Urinary bladder (tissue), 3 donors: ENCODE measurements at regions not wholly inside any gene's neighbourhood (a gene's known extent, or its start where the extent isn't known, plus 50 kb on each side); places are given as distances from the start of the nearest gene placed in this dataset.

ENCODE experiments used
- DNase-seq: peaks from one replicate; pipeline ENCODE4 v3.0.0-alpha.2; 2015; ENCODE audit errors: extremely low spot score
- H3K27ac ChIP-seq: one replicate; pipeline ENCODE4 v1.5.1; 2013; ENCODE audit warnings: low read depth, mild to moderate bottlenecking, moderate library complexity
- H3K36me3 ChIP-seq: one replicate; pipeline ENCODE4 v1.6.1; 2013; ENCODE audit warnings: mild to moderate bottlenecking, moderate library complexity; ENCODE audit not compliant: insufficient read depth
- H3K4me1 ChIP-seq: one replicate; pipeline ENCODE4 v1.6.1; 2013; ENCODE audit warnings: mild to moderate bottlenecking, moderate library complexity; ENCODE audit not compliant: insufficient read depth
- H3K4me3 ChIP-seq: one replicate; pipeline ENCODE4 v1.5.1; 2013; ENCODE audit warnings: low read depth, low read length
- WGBS: extraction: QIAGEN DNeasy Blood & Tissue Kit; methylation state at CpG from one replicate; pipeline ENCODE4 v1.1.7; 2013; 5-methylcytosine and 5-hydroxymethylcytosine counted together
- donor health status: healthy with polysubstance abuse.
- donor health status: healthy.

GRCh38 chr2:16298866-16299265 is 358.5 kb downstream of the MYCN start:
- no peak for DNase-seq
- Histone ChIP-seq H3K36me3 (no peaks in the 10 kb centered on the region), H3K4me3 (no peak overlapping the region), H3K4me1 (no peaks in the 10 kb centered on the region), H3K27ac (no peak overlapping the region)
- 86% methylated on average over 3 of the region's 3 CpGs for WGBS

- WGBS, result 69% methylated on average over 8 of the region's 8 CpGs
- Histone ChIP-seq H3K36me3 (no peaks in the 10 kb centered on the region), H3K27ac (no peak overlapping the region), H3K4me3 (no peak overlapping the region), H3K4me1 (no peaks in the 10 kb centered on the region)
- no peak for DNase-seq
Observed at GRCh38 chr2:16296331-16297250, 356.2 kb downstream of the MYCN start.

GRCh38 chr2:16296038-16296290 is 355.6 kb downstream of the MYCN start:
- 72% methylated on average over 6 of the region's 6 CpGs for WGBS
- Histone ChIP-seq H3K4me3 (no peak overlapping the region), H3K36me3 (no peaks in the 10 kb centered on the region), H3K27ac (no peak overlapping the region), H3K4me1 (no peaks in the 10 kb centered on the region)
- no peak for DNase-seq

GRCh38 chr2:16294791-16295190 is 354.4 kb downstream of the MYCN start:
- 90% methylated on average over 7 of the region's 7 CpGs for WGBS
- H3K4me3 ChIP-seq, result no peak overlapping the region
- H3K36me3 ChIP-seq, result no peaks in the 10 kb centered on the region
- H3K4me1 ChIP-seq, result no peaks in the 10 kb centered on the region
- H3K27ac ChIP-seq, result no peak overlapping the region
- no peak for DNase-seq

- no peaks in the 10 kb centered on the region for H3K36me3 ChIP-seq
- no peak overlapping the region for H3K27ac ChIP-seq
- no peaks in the 10 kb centered on the region for H3K4me1 ChIP-seq
- WGBS, result 94% methylated on average over 1 of the region's 1 CpG
- DNase-seq, result no peak
- no peak overlapping the region for H3K4me3 ChIP-seq
Observed at GRCh38 chr2:16293871-16294270, 353.5 kb downstream of the MYCN start.

- no peak overlapping the region for H3K4me3 ChIP-seq
- 38% methylated on average over 6 of the region's 6 CpGs for WGBS
- H3K27ac ChIP-seq, result no peak overlapping the region
- no peaks in the 10 kb centered on the region for H3K4me1 ChIP-seq
- no peak for DNase-seq
- H3K36me3 ChIP-seq, result no peaks in the 10 kb centered on the region
Observed at GRCh38 chr2:16293398-16293797, 353.0 kb downstream of the MYCN start.

- H3K4me1 ChIP-seq, result no peaks in the 10 kb centered on the region
- 90% methylated on average over 7 of the region's 7 CpGs for WGBS
- no peak overlapping the region for H3K4me3 ChIP-seq
- no peak for DNase-seq
- no peak overlapping the region for H3K27ac ChIP-seq
- H3K36me3 ChIP-seq, result no peaks in the 10 kb centered on the region
Observed at GRCh38 chr2:16291731-16292550, 351.6 kb downstream of the MYCN start.

GRCh38 chr2:16291226-16291625 is 350.9 kb downstream of the MYCN start:
- H3K27ac ChIP-seq, result no peak overlapping the region
- no peaks in the 10 kb centered on the region for H3K36me3 ChIP-seq
- no peak overlapping the region for H3K4me3 ChIP-seq
- no peak for DNase-seq
- H3K4me1 ChIP-seq, result no peaks in the 10 kb centered on the region
- 91% methylated on average over 4 of the region's 4 CpGs for WGBS

GRCh38 chr2:16290311-16291020 is 350.1 kb downstream of the MYCN start:
- Histone ChIP-seq H3K36me3 (no peaks in the 10 kb centered on the region), H3K4me1 (no peaks in the 10 kb centered on the region), H3K4me3 (no peak overlapping the region), H3K27ac (no peak overlapping the region)
- DNase-seq, result no peak
- WGBS, result 58% methylated on average over 8 of the region's 8 CpGs

GRCh38 chr2:16288371-16289112 is 348.2 kb downstream of the MYCN start:
- no peak overlapping the region for H3K27ac ChIP-seq
- WGBS, result 78% methylated on average over 3 of the region's 3 CpGs
- no peaks in the 10 kb centered on the region for H3K4me1 ChIP-seq
- DNase-seq, result no peak
- H3K4me3 ChIP-seq, result no peak overlapping the region
- no peaks in the 10 kb centered on the region for H3K36me3 ChIP-seq

- DNase-seq, result no peak
- WGBS, result 91% methylated on average over 3 of the region's 3 CpGs
- H3K36me3 ChIP-seq, result no peaks in the 10 kb centered on the region
- no peaks in the 10 kb centered on the region for H3K4me1 ChIP-seq
- H3K27ac ChIP-seq, result no peak overlapping the region
- H3K4me3 ChIP-seq, result no peak overlapping the region
Observed at GRCh38 chr2:16287831-16288230, 347.5 kb downstream of the MYCN start.

- Histone ChIP-seq H3K4me1 (no peaks in the 10 kb centered on the region), H3K27ac (no peak overlapping the region), H3K4me3 (no peak overlapping the region), H3K36me3 (no peaks in the 10 kb centered on the region)
- DNase-seq, result no peak
- WGBS, result 90% methylated on average over 1 of the region's 1 CpG
Observed at GRCh38 chr2:16287281-16287680, 346.9 kb downstream of the MYCN start.

GRCh38 chr2:16285813-16286510 is 345.6 kb downstream of the MYCN start:
- Histone ChIP-seq H3K27ac (no peak overlapping the region), H3K4me1 (no peaks in the 10 kb centered on the region), H3K36me3 (no peaks in the 10 kb centered on the region), H3K4me3 (no peak overlapping the region)
- WGBS, result 79% methylated on average over 7 of the region's 7 CpGs
- DNase-seq, result no peak
